ENCODE measurements at regions not wholly inside any gene's neighbourhood (a gene's known extent, or its start where the extent isn't known, plus 50 kb on each side); places are given as distances from the start of the nearest gene placed in this dataset.
"Not testable (repeated sequence)": the region's sequence is repeated elsewhere in the genome, so short reads cannot be mapped to it uniquely, and the experiment has no call there.

GRCh38 chr18:35841283-35841682, 131.2 kb upstream of the RMP24 start:
- Histone ChIP-seq H3K79me2 (ENCODE audit: control insufficient read depth, insufficient read depth, low read length) (no peaks in the 10 kb centered on the region), H3K4me1 (ENCODE audit: control insufficient read depth in 2 of 2, insufficient read depth in 2 of 2, low read length in 2 of 2) (peaks cover 0 to under 1% of the 10 kb centered on the region in 2 donors), H4K20me1 (ENCODE audit: control insufficient read depth, insufficient read depth, low read length, poor library complexity, severe bottlenecking) (no peaks in the 10 kb centered on the region), H3K9ac (ENCODE audit: low read length) (no peak overlapping the region), H3K27ac (ENCODE audit: low read length in 2 of 2) (no peak overlapping the region), H3K4me3 (ENCODE audit: control extremely low read depth in 1 of 5, extremely low read depth in 1 of 5, insufficient read depth in 1 of 5, low read depth in 2 of 5, low read length in 4 of 5) (no peak overlapping the region), H3K36me3 (replicated peaks in 1 of 2; ENCODE audit: control extremely low read depth in 1 of 2, control insufficient read depth in 1 of 2, extremely low read depth in 1 of 2, insufficient read depth in 2 of 2, low read length in 1 of 2) (no peaks in the 10 kb centered on the region), H2AFZ (ENCODE audit: insufficient read depth, low read depth, low read length, poor library complexity, severe bottlenecking) (no peak overlapping the region), H3K27me3 (replicated peaks in 1 of 4; ENCODE audit: control extremely low read depth in 1 of 4, control insufficient read depth in 3 of 4, insufficient read depth in 4 of 4, low read length in 3 of 4) (no peaks in the 10 kb centered on the region), H3K4me2 (replicated peaks; ENCODE audit: low read depth, low read length, poor library complexity, severe bottlenecking) (no peak overlapping the region), H3K9me3 (ENCODE audit: control extremely low read depth in 1 of 3, control insufficient read depth in 2 of 3, insufficient read depth in 1 of 3, low read length in 2 of 3) (peaks cover 4 to 15% (median 5%) of the 10 kb centered on the region in 3 donors)
- intact Hi-C loops (cut with micrococcal nuclease) = no loop called here
- WGBS (ENCODE audit: insufficient coverage) = 87% methylated on average over 2 of the region's 2 CpGs
- H3K9me3 Mint-ChIP-seq (ENCODE audit: insufficient read depth) = peaks cover 13% of the 10 kb centered on the region
- ChIA-PET CTCF (no interaction called here), POLR2A (no interaction called here)
- peaks cover 14% of the 10 kb centered on the region for H3K27me3 Mint-ChIP-seq
- no peak overlapping the region for H3K4me3 Mint-ChIP-seq
- ATAC-seq (ENCODE audit: low read depth) = no peak
- no peaks in the 10 kb centered on the region for H3K4me1 Mint-ChIP-seq
- no peak for DNase-seq
- no peak overlapping the region for H3K27ac Mint-ChIP-seq
- no peak for TF ChIP-seq EZH2 (IDR thresholded peaks at IDR 0.05; ENCODE audit: borderline replicate concordance, insufficient read depth, low read depth, low read length, poor library complexity, severe bottlenecking)
- TF ChIP-seq, protein P1, sequence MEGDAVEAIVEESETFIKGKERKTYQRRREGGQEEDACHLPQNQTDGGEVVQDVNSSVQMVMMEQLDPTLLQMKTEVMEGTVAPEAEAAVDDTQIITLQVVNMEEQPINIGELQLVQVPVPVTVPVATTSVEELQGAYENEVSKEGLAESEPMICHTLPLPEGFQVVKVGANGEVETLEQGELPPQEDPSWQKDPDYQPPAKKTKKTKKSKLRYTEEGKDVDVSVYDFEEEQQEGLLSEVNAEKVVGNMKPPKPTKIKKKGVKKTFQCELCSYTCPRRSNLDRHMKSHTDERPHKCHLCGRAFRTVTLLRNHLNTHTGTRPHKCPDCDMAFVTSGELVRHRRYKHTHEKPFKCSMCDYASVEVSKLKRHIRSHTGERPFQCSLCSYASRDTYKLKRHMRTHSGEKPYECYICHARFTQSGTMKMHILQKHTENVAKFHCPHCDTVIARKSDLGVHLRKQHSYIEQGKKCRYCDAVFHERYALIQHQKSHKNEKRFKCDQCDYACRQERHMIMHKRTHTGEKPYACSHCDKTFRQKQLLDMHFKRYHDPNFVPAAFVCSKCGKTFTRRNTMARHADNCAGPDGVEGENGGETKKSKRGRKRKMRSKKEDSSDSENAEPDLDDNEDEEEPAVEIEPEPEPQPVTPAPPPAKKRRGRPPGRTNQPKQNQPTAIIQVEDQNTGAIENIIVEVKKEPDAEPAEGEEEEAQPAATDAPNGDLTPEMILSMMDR (IDR thresholded peaks at IDR 0.05) = no peak

DNA sequence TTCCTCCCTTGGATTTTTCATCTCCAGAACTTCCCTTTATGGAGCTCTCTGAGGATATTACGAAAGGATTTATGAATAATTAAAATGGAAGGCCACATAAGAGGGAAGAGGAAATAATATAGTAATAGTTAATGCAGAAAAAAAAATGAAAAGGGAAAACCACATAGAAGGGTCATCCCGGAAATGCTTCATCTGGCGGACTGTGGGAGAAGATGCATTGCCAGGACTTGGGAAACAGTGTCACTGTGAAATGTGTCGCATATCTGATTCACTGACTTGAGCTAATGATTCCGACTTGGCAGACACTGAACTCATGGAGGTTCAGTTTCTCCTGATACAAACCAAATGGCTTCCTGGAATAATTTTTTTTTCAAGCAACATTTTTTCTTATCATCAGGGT, 129.9 kb upstream of the RMP24 start:
- H3K4me3 ChIP-seq (ENCODE audit: control extremely low read depth in 1 of 5, extremely low read depth in 1 of 5, insufficient read depth in 1 of 5, low read depth in 2 of 5, low read length in 4 of 5) = no peak overlapping the region
- intact Hi-C loops (cut with micrococcal nuclease) = no loop called here
- DNase-seq (no peak), ATAC-seq (ENCODE audit: low read depth) (no peak)
- no peak overlapping the region for H3K4me2 ChIP-seq (replicated peaks; ENCODE audit: low read depth, low read length, poor library complexity, severe bottlenecking)
- POLR2A ChIA-PET = no interaction called here
- H3K27ac ChIP-seq (ENCODE audit: low read length in 2 of 2) = no peak overlapping the region
- H3K27me3 ChIP-seq (replicated peaks in 1 of 4; ENCODE audit: control extremely low read depth in 1 of 4, control insufficient read depth in 3 of 4, insufficient read depth in 4 of 4, low read length in 3 of 4) = no peaks in the 10 kb centered on the region
- no peak overlapping the region for H3K9ac ChIP-seq (ENCODE audit: low read length)
- H4K20me1 ChIP-seq (ENCODE audit: control insufficient read depth, insufficient read depth, low read length, poor library complexity, severe bottlenecking) = no peaks in the 10 kb centered on the region
- H2AFZ ChIP-seq (ENCODE audit: insufficient read depth, low read depth, low read length, poor library complexity, severe bottlenecking) = no peak overlapping the region
- H3K27me3 Mint-ChIP-seq = peaks cover 14% of the 10 kb centered on the region
- no peak overlapping the region for H3K4me3 Mint-ChIP-seq
- no peak for TF ChIP-seq EZH2 (IDR thresholded peaks at IDR 0.05; ENCODE audit: borderline replicate concordance, insufficient read depth, low read depth, low read length, poor library complexity, severe bottlenecking)
- TF ChIP-seq, protein P1 (IDR thresholded peaks at IDR 0.05) = no peak
- H3K27ac Mint-ChIP-seq = no peak overlapping the region
- H3K36me3 ChIP-seq (replicated peaks in 1 of 2; ENCODE audit: control extremely low read depth in 1 of 2, control insufficient read depth in 1 of 2, extremely low read depth in 1 of 2, insufficient read depth in 2 of 2, low read length in 1 of 2) = no peaks in the 10 kb centered on the region
- peaks cover 13% of the 10 kb centered on the region for H3K9me3 Mint-ChIP-seq (ENCODE audit: insufficient read depth)
- peaks cover 4 to 15% (median 5%) of the 10 kb centered on the region in 3 donors for H3K9me3 ChIP-seq (ENCODE audit: control extremely low read depth in 1 of 3, control insufficient read depth in 2 of 3, insufficient read depth in 1 of 3, low read length in 2 of 3)
- WGBS (ENCODE audit: insufficient coverage) = 87% methylated on average over 3 of the region's 5 CpGs
- no peaks in the 10 kb centered on the region for H3K4me1 Mint-ChIP-seq
- H3K4me1 ChIP-seq (ENCODE audit: control insufficient read depth in 2 of 2, insufficient read depth in 2 of 2, low read length in 2 of 2) = no peaks in the 10 kb centered on the region
- no peaks in the 10 kb centered on the region for H3K79me2 ChIP-seq (ENCODE audit: control insufficient read depth, insufficient read depth, low read length)
- CTCF ChIA-PET = no interaction called here

DNA sequence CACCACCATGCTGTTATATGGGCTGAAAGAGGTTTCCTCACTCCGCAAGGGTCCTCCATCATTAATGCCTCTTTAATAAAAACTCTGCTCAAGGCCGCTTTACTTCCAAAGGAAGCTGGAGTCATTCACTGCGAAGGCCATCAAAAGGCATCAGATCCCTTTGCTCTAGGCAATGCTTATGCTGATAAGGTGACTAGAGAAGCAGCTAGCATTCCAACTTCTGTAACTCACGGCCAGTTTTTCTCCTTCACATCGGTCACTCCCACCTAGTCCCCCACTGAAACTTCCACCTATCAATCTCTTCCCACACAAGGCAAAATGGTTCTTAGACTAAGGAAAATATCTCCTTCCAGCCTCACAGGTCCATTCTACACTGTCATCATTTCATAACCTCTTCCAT, 124.2 kb upstream of the RMP24 start:
- H4K20me1 ChIP-seq (ENCODE audit: control insufficient read depth, insufficient read depth, low read length, poor library complexity, severe bottlenecking); H3K36me3 ChIP-seq (replicated peaks in 1 of 2; ENCODE audit: control extremely low read depth in 1 of 2, control insufficient read depth in 1 of 2, extremely low read depth in 1 of 2, insufficient read depth in 2 of 2, low read length in 1 of 2); CTCF ChIA-PET; H3K4me3 ChIP-seq (ENCODE audit: control extremely low read depth in 1 of 5, extremely low read depth in 1 of 5, insufficient read depth in 1 of 5, low read depth in 2 of 5, low read length in 4 of 5); H3K9me3 ChIP-seq (ENCODE audit: control extremely low read depth in 1 of 3, control insufficient read depth in 2 of 3, insufficient read depth in 1 of 3, low read length in 2 of 3); H3K9me3 Mint-ChIP-seq (ENCODE audit: insufficient read depth); H3K27me3 ChIP-seq (replicated peaks in 1 of 4; ENCODE audit: control extremely low read depth in 1 of 4, control insufficient read depth in 3 of 4, insufficient read depth in 4 of 4, low read length in 3 of 4); H3K4me3 Mint-ChIP-seq; H3K79me2 ChIP-seq (ENCODE audit: control insufficient read depth, insufficient read depth, low read length); H3K4me1 ChIP-seq (ENCODE audit: control insufficient read depth in 2 of 2, insufficient read depth in 2 of 2, low read length in 2 of 2); H3K4me1 Mint-ChIP-seq; POLR2A ChIA-PET; intact Hi-C loops (cut with micrococcal nuclease); H2AFZ ChIP-seq (ENCODE audit: insufficient read depth, low read depth, low read length, poor library complexity, severe bottlenecking); ATAC-seq (ENCODE audit: low read depth); H3K9ac ChIP-seq (ENCODE audit: low read length); H3K27ac ChIP-seq (ENCODE audit: low read length in 2 of 2); H3K27ac Mint-ChIP-seq; H3K4me2 ChIP-seq (replicated peaks; ENCODE audit: low read depth, low read length, poor library complexity, severe bottlenecking); DNase-seq: not testable (repeated sequence)
- H3K27me3 Mint-ChIP-seq = peaks cover 23% of the 10 kb centered on the region
- 87% methylated on average over 2 of the region's 5 CpGs for WGBS (ENCODE audit: insufficient coverage)

Measured in B cell (primary cell).